WTC11 (cell line): ENCODE measurements at regions not wholly inside any gene's neighbourhood (a gene's known extent, or its start where the extent isn't known, plus 50 kb on each side); places are given as distances from the start of the nearest gene placed in this dataset.

Experiments
- ATAC-seq: fragments of 200-7000 bp; cut with Tn5 transposase; 2 replicates; pipeline ENCODE4 v1.10.0; 2021; ENCODE audit warnings: mild to moderate bottlenecking, moderate library complexity
- CTCF ChIA-PET: fragments of 300-600 bp; sonication (Branson Sonifier 250); formaldehyde crosslinking; loops from one replicate; lab custom pipeline; 2021; ENCODE audit warnings: antibody characterized with exemption; lab: Charles Lee
- POLR2A ChIA-PET: fragments of 350-600 bp; sonication (Branson Sonifier 250); formaldehyde crosslinking; loops from one replicate; lab custom pipeline; 2021; ENCODE audit warnings: antibody characterized with exemption; lab: Charles Lee
- DNase-seq: peaks from one replicate; pipeline ENCODE4 v3.0.0; 2021; ENCODE audit warnings: low spot score
- H3K27ac Mint-ChIP-seq: 2 replicates; pipeline ENCODE4 v1.8.0; 2021; ENCODE audit warnings: mixed read lengths
- H3K27me3 Mint-ChIP-seq: 2 replicates; pipeline ENCODE4 v1.8.0; 2021; ENCODE audit warnings: low read depth, mild to moderate bottlenecking, moderate library complexity, mixed read lengths
- H3K36me3 Mint-ChIP-seq: 2 replicates; pipeline ENCODE4 v1.8.0; 2021; ENCODE audit warnings: mixed read lengths
- H3K4me1 Mint-ChIP-seq: 2 replicates; pipeline ENCODE4 v1.8.0; 2022; ENCODE audit warnings: mixed read lengths
- H3K4me3 Mint-ChIP-seq: 2 replicates; pipeline ENCODE4 v1.8.0; 2021; ENCODE audit warnings: mild to moderate bottlenecking, moderate library complexity, mixed read lengths
- H3K9me3 Mint-ChIP-seq: 2 replicates; pipeline ENCODE4 v1.8.0; 2021; ENCODE audit warnings: mixed read lengths
- ATF1 ChIP-seq: sonication (generic); formaldehyde crosslinking; IDR thresholded peaks from 2 replicates; pipeline ENCODE4 v1.8.1; 2023; ENCODE audit warnings: mild to moderate bottlenecking, moderate library complexity, missing genetic modification reagents
- CBFB ChIP-seq: sonication (generic); formaldehyde crosslinking; IDR thresholded peaks from 2 replicates; pipeline ENCODE4 v1.8.1; 2022; ENCODE audit warnings: mild to moderate bottlenecking, low read depth, missing genetic modification reagents
- FOXP1 ChIP-seq: sonication (generic); formaldehyde crosslinking; IDR thresholded peaks from 2 replicates; pipeline ENCODE4 v1.8.0; 2022; ENCODE audit warnings: missing genetic modification reagents, mild to moderate bottlenecking, moderate library complexity, borderline replicate concordance
- IRF2 ChIP-seq: sonication (generic); formaldehyde crosslinking; IDR thresholded peaks from 2 replicates; pipeline ENCODE4 v1.8.0; 2022; ENCODE audit warnings: low read depth, missing genetic modification reagents, borderline replicate concordance
- MYBL2 ChIP-seq: sonication (generic); formaldehyde crosslinking; IDR thresholded peaks from 2 replicates; pipeline ENCODE4 v1.8.1; 2023; ENCODE audit warnings: mild to moderate bottlenecking, moderate library complexity, missing genetic modification reagents
- NFYB ChIP-seq: sonication (generic); formaldehyde crosslinking; conservative IDR thresholded peaks from 2 replicates; pipeline ENCODE4 v1.8.0; 2022; ENCODE audit warnings: low read depth, missing genetic modification reagents
- OVOL2 ChIP-seq: fragments of 250-450 bp; sonication (Bioruptor Pico); IDR thresholded peaks from 2 replicates; pipeline ENCODE4 v1.9.0; 2021; ENCODE audit warnings: mild to moderate bottlenecking, borderline replicate concordance
- TEAD4 ChIP-seq: sonication (generic); formaldehyde crosslinking; IDR thresholded peaks from 2 replicates; pipeline ENCODE4 v1.8.0; 2022; ENCODE audit warnings: mild to moderate bottlenecking, missing genetic modification reagents
- ZNF671 ChIP-seq: fragments of 250-450 bp; sonication (Bioruptor Pico); IDR thresholded peaks from 2 replicates; pipeline ENCODE4 v1.8.0; 2021; ENCODE audit warnings: mild to moderate bottlenecking
- TF ChIP-seq, protein P1 (sequence below): fragments of 250-450 bp; sonication (Bioruptor Pico); IDR thresholded peaks from 2 replicates; pipeline ENCODE4 v1.9.0; 2021; ENCODE audit warnings: moderate library complexity, mild to moderate bottlenecking, inconsistent platforms, borderline replicate concordance
- TF ChIP-seq, protein P2 (sequence below): sonication (generic); formaldehyde crosslinking; IDR thresholded peaks from 2 replicates; pipeline ENCODE4 v1.8.0; 2022; ENCODE audit warnings: mild to moderate bottlenecking, missing genetic modification reagents
- TF ChIP-seq, protein P3 (sequence below): sonication (generic); formaldehyde crosslinking; IDR thresholded peaks from 2 replicates; pipeline ENCODE4 v1.8.0; 2023; ENCODE audit warnings: mild to moderate bottlenecking, missing genetic modification reagents
- TF ChIP-seq, protein P4 (sequence below): fragments of 250-450 bp; sonication (Bioruptor Pico); IDR thresholded peaks from 2 replicates; pipeline ENCODE4 v1.9.0; 2021; ENCODE audit warnings: mild to moderate bottlenecking, borderline replicate concordance
- TF ChIP-seq, protein P5 (sequence below): sonication (generic); formaldehyde crosslinking; IDR thresholded peaks from 2 replicates; pipeline ENCODE4 v1.8.1; 2022; ENCODE audit warnings: low read depth, mild to moderate bottlenecking, moderate library complexity, missing genetic modification reagents, borderline replicate concordance
- TF ChIP-seq, protein P6 (sequence below): sonication (generic); formaldehyde crosslinking; IDR thresholded peaks from 2 replicates; pipeline ENCODE4 v1.8.1; 2023; ENCODE audit warnings: mild to moderate bottlenecking, missing genetic modification reagents

DNA sequence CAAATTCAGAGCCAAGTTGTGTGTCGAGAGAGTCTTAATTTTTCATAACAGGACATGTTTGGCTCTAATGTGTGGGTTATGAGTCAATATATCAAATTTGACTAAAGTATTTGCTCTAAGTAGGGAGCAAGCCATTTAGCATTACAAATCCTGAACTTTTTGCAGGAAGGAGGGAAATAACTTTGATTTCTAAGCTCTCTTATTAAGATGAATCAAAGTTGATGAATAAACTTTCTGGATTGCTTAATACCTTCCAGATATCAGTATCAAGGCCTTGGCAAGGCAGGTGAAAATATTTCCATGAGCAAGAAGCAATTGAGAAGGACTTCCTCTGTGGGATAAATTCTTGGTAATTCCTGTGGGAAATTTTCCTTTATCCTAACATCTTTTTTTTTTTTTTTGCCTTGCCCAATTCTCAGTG, 258.8 kb downstream of the AHR start (continued):
- TF ChIP-seq, protein P1, sequence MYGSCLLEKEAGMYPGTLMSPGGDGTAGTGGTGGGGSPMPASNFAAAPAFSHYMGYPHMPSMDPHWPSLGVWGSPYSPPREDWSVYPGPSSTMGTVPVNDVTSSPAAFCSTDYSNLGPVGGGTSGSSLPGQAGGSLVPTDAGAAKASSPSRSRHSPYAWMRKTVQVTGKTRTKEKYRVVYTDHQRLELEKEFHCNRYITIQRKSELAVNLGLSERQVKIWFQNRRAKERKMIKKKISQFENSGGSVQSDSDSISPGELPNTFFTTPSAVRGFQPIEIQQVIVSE (CRISPR knock-in tag): no peak
- TF ChIP-seq, protein P2, sequence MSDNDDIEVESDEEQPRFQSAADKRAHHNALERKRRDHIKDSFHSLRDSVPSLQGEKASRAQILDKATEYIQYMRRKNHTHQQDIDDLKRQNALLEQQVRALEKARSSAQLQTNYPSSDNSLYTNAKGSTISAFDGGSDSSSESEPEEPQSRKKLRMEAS (CRISPR knock-in tag): no peak
- TF ChIP-seq NFYB (no peak), ATF1 (CRISPR knock-in tag) (no peak)
- TF ChIP-seq, protein P3, sequence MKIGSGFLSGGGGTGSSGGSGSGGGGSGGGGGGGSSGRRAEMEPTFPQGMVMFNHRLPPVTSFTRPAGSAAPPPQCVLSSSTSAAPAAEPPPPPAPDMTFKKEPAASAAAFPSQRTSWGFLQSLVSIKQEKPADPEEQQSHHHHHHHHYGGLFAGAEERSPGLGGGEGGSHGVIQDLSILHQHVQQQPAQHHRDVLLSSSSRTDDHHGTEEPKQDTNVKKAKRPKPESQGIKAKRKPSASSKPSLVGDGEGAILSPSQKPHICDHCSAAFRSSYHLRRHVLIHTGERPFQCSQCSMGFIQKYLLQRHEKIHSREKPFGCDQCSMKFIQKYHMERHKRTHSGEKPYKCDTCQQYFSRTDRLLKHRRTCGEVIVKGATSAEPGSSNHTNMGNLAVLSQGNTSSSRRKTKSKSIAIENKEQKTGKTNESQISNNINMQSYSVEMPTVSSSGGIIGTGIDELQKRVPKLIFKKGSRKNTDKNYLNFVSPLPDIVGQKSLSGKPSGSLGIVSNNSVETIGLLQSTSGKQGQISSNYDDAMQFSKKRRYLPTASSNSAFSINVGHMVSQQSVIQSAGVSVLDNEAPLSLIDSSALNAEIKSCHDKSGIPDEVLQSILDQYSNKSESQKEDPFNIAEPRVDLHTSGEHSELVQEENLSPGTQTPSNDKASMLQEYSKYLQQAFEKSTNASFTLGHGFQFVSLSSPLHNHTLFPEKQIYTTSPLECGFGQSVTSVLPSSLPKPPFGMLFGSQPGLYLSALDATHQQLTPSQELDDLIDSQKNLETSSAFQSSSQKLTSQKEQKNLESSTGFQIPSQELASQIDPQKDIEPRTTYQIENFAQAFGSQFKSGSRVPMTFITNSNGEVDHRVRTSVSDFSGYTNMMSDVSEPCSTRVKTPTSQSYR (CRISPR knock-in tag): no peak
- TF ChIP-seq, protein P4, sequence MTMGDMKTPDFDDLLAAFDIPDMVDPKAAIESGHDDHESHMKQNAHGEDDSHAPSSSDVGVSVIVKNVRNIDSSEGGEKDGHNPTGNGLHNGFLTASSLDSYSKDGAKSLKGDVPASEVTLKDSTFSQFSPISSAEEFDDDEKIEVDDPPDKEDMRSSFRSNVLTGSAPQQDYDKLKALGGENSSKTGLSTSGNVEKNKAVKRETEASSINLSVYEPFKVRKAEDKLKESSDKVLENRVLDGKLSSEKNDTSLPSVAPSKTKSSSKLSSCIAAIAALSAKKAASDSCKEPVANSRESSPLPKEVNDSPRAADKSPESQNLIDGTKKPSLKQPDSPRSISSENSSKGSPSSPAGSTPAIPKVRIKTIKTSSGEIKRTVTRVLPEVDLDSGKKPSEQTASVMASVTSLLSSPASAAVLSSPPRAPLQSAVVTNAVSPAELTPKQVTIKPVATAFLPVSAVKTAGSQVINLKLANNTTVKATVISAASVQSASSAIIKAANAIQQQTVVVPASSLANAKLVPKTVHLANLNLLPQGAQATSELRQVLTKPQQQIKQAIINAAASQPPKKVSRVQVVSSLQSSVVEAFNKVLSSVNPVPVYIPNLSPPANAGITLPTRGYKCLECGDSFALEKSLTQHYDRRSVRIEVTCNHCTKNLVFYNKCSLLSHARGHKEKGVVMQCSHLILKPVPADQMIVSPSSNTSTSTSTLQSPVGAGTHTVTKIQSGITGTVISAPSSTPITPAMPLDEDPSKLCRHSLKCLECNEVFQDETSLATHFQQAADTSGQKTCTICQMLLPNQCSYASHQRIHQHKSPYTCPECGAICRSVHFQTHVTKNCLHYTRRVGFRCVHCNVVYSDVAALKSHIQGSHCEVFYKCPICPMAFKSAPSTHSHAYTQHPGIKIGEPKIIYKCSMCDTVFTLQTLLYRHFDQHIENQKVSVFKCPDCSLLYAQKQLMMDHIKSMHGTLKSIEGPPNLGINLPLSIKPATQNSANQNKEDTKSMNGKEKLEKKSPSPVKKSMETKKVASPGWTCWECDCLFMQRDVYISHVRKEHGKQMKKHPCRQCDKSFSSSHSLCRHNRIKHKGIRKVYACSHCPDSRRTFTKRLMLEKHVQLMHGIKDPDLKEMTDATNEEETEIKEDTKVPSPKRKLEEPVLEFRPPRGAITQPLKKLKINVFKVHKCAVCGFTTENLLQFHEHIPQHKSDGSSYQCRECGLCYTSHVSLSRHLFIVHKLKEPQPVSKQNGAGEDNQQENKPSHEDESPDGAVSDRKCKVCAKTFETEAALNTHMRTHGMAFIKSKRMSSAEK (CRISPR knock-in tag): no peak

DNA sequence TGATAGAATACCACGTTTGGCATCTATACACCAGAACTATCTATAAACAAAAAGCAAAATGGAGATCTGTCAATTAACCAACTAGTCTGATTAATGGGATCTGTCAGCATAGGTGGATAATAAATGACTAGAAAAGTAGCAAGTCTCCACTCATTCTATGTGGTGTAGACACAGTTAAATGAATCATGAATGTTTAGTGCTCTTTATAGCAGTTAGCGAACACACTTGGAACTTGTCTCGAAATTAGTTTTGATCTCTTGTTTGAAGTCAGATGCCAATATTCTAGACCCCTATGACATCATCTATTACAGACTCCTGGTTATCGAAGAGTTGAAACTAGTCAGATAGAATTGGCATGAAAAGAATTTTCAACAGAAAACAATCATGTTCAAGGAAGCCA, 259.7 kb downstream of the AHR start:
- Mint-ChIP-seq H3K27ac (no peak overlapping the region), H3K4me1 (no peaks in the 10 kb centered on the region), H3K4me3 (no peak overlapping the region), H3K27me3 (no peaks in the 10 kb centered on the region), H3K9me3 (peaks cover 10% of the 10 kb centered on the region), H3K36me3 (no peaks in the 10 kb centered on the region)
- no peak for TF ChIP-seq CBFB (CRISPR knock-in tag)
- TF ChIP-seq, protein P2 (CRISPR knock-in tag): no peak
- TF ChIP-seq IRF2 (CRISPR knock-in tag): no peak
- no peak for TF ChIP-seq FOXP1 (CRISPR knock-in tag)
- no peak for TF ChIP-seq TEAD4
- TF ChIP-seq OVOL2 (CRISPR knock-in tag): no peak
- TF ChIP-seq, protein P5, sequence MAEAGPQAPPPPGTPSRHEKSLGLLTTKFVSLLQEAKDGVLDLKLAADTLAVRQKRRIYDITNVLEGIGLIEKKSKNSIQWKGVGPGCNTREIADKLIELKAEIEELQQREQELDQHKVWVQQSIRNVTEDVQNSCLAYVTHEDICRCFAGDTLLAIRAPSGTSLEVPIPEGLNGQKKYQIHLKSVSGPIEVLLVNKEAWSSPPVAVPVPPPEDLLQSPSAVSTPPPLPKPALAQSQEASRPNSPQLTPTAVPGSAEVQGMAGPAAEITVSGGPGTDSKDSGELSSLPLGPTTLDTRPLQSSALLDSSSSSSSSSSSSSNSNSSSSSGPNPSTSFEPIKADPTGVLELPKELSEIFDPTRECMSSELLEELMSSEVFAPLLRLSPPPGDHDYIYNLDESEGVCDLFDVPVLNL (CRISPR knock-in tag): no peak
- TF ChIP-seq, protein P6, sequence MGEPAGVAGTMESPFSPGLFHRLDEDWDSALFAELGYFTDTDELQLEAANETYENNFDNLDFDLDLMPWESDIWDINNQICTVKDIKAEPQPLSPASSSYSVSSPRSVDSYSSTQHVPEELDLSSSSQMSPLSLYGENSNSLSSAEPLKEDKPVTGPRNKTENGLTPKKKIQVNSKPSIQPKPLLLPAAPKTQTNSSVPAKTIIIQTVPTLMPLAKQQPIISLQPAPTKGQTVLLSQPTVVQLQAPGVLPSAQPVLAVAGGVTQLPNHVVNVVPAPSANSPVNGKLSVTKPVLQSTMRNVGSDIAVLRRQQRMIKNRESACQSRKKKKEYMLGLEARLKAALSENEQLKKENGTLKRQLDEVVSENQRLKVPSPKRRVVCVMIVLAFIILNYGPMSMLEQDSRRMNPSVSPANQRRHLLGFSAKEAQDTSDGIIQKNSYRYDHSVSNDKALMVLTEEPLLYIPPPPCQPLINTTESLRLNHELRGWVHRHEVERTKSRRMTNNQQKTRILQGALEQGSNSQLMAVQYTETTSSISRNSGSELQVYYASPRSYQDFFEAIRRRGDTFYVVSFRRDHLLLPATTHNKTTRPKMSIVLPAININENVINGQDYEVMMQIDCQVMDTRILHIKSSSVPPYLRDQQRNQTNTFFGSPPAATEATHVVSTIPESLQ (CRISPR knock-in tag): no peak
- no peak for TF ChIP-seq ZNF671 (CRISPR knock-in tag)
- no peak for TF ChIP-seq MYBL2
- DNase-seq: no peak
- POLR2A ChIA-PET: no interaction called here
- CTCF ChIA-PET: no interaction called here
- no peak for ATAC-seq
